SKM-1 treated with dmso at 0.1 percent for 144 hours (cell line): ENCODE measurements at regions not wholly inside any gene's neighbourhood (a gene's known extent, or its start where the extent isn't known, plus 50 kb on each side); places are given as distances from the start of the nearest gene placed in this dataset.

Source experiments
- DNase-seq: peaks from one replicate; lab custom pipeline; 2025; ENCODE audit not compliant: unreplicated experiment; lab: John Stamatoyannopoulos, UW

DNA sequence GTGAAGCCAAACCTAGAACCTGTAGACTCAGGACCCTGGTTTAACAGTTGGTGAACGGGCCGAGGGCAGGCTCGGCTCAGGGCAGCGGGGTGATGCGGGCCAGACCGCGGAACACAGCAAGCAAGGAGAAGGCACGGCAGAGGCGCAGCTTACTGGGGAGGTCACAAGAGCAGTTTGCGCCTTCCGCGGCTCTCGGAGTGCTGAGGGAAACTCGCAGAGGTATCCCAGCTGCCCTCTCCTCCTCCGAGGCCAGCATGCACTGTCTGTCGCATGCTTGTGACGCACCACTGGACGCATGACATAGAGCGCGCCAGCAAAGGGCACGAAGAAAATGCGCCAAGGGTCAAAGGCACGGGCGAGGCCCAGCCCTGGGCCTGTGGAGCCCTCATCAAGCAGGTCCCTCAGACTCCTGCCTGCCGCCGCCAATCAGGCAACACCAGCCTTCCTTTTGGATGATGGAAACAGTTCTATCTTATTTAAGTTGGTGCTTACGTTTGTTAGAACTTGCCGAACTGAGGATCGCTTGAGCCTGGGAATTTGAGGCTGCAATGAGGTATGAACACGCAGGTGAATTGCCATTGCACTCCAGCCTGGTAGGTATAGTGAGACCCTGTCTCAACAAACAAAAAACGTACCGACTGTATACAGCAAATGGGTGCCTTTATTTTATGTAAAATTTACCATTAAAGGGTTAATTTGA is 574.3 kb upstream of the GHITM start:
- no peak for DNase-seq

- no peak for DNase-seq
These were observed 567.3 kb upstream of the GHITM start for GRCh38 chr10:83572036-83572435.

DNA sequence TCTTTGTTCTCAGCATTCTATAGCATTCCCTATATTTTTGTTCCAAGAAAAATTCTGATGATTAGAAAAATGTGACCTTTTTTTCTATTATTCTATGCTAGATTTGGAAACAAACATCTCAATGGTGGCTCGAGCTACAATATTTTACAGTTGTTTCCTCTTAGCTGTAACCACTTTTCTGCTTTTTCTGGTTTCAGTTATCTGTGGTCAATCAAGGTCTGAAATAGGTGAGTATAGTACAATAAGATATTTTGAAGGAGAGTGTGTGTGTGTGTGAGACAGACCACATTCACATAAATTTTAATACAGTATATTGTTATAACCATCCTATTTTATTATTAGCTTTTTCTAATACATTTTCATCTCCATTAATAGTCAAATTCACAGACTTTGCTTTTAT is 564.5 kb upstream of the GHITM start:
- no peak for DNase-seq

DNA sequence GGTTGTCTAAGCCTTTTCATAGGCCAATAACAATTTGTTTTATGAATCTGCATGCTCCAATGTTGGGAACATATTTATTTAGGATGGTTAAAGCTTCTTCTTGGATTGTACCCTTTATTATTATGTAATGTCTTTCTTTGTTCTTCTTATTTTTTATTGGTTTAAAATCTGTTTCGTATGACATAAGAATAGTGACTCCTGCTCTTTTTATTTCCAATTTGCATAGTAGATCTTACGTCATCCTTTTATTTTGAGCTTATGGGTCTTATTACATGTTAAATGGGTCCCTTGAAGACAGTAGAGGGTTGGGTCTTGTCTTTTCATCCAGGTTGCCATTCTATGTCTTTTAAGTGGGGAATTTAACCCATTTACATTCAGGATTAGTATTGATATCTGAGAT is 561.9 kb upstream of the GHITM start:
- DNase-seq = no peak

- no peak for DNase-seq
These were observed 558.8 kb upstream of the GHITM start for GRCh38 chr10:83580373-83581012.

DNA sequence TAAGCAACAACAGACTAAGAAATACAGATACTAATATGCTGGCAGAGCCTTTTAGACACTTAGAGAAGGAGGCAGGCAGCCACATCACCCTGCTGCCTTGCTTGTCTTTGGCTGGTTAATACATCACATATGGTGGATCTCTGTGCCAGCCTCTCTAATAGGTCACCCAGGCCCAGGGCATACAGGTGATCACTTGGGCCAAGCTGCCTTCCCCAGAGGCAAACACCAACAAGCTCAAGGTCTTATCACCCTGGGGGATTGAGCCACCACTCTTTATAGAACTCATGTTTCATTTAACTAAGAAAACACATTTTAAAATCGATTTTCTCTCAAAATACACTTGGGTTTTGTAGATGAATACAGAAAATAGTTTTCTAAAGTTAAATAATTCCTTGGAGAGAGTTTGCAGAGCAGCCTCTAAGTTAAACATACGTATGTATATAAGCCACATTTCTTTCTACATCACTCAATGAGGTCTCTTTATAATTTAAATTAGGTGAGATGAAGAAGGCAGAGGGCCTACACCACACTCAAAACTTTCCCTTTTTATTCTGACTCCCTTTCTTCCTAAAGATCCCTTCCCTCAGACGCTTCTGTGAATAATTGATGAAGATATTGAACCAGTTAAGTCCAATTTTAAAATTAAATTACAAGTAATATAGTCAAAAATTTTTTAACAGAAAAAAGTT is 556.8 kb upstream of the GHITM start:
- DNase-seq = no peak

- no peak for DNase-seq
These were observed 553.6 kb upstream of the GHITM start for GRCh38 chr10:83585686-83586085.

DNA sequence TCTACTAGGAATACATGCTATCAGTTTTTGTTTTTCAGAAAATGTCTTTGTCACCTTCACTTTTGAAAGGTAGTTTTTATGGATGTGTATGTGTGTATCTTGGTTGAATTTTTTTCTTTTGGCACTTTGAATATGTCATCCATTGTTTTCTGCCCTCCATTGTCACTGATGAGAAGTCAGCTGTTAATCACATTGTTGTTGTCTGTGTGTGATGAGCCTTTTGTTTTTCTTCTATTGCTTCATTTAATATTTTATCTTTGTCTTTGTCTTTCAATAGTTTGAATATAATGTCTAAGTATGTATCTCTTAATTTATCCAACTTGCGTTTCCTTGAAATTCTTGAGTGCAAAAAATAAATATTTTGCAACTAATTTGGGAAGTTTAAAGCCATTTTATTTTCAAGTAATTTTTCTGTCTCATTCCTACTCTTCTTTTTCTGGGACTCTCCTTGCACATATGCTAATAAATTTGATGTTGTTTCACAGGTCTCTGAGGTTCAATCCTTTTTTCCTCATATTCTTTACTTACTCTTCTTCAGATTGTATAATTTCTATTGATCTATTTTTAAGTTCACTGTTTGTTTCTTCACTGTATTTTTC is 546.9 kb upstream of the GHITM start:
- no peak for DNase-seq

GRCh38 chr10:83603708-83604107 is 535.6 kb upstream of the GHITM start:
- DNase-seq = peak; percentile 28

DNA sequence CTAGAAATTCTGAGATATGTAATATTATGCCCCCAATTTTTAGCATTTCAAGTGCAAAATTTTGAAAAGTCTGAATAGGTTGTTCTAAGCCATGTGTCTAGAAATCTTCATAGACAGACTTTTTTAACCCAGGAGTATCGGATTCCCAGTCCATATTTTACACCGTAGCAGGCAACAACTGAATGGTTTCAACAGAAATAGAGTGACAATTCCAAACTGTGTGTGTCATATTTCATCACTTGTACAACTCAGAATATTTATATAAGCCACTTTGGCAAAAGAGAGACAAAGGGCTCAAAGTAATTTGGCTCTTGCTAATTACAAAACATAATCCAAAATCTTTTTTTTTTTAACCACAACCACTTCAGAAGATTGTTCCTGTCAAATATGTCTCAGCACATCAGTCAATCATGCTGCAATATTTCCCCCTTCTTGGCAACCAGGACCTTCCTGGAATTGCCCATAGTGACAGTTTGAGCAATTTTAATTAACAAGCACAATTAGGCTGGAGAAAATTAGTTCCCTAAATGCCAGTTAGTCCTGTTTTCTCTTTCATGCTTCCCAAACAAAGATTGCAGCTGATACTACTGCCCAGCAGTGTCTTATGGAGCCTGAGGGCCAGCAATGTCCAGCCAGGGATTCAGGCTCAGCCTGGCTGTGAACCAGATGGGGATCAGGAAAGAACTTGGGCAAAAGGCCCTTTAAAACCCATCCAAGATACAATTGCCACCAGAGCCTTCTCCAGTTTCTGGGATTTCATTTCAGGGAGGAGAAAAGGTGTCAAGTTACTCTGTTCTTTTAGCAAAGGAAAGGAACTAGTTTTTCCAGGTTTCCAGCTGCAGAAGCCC is 533.3 kb upstream of the GHITM start:
- DNase-seq = no peak

- DNase-seq = no peak
These were observed 531.2 kb upstream of the GHITM start for GRCh38 chr10:83607959-83608745.

DNA sequence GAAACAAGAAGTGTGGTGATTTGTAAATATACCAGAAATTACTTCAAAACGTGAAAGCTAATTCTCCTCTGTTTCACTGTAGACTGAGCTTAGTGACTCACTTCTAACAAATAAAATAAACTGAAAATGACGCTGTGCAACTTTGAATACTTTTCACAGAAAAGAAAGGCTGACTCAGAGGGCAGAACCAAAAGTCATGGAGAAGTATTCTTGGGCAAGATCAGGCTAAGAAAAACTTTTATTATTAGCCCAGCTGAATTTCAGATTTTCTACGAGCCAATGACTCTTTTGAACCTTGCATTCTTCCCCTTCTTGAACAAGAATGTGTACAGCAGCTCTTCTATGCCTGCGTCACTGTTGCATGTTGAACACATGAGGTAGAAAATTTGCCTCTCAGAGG is 527.3 kb upstream of the GHITM start:
- DNase-seq = no peak

GRCh38 chr10:83612746-83613145 is 526.6 kb upstream of the GHITM start:
- no peak for DNase-seq

- no peak for DNase-seq
These were observed 522.1 kb upstream of the GHITM start for GRCh38 chr10:83617172-83617571.

GRCh38 chr10:83617692-83618545 is 521.4 kb upstream of the GHITM start:
- DNase-seq = no peak

DNA sequence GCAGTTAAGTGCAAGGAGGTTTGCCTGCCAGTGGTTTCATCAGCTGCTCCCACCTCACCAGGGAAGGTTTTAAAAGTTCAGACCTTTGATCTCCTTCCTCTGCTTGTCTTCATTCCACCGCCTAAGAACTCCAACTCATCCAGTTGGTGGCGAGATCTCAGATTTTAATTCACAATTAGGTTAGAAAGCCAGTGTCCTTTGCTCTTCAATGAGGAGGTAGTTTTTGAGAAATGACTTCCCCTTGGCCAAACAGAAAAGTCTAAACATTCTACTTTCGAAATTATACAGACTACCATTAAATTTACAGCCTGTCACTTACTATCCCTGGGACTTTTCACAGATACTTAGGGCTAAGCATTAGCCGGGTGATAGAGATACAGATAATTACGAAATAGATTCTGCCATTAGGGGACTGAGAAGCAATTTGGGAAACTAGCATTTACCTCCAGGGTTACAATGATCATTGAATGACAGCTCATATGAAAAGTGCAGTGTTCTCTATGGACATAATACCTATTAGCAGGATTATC is 513.4 kb upstream of the GHITM start:
- DNase-seq = no peak

- no peak for DNase-seq
These were observed 506.6 kb upstream of the GHITM start for GRCh38 chr10:83632701-83633100.

GRCh38 chr10:83633547-83633946 is 505.8 kb upstream of the GHITM start:
- DNase-seq = no peak

GRCh38 chr10:83636826-83637225 is 502.5 kb upstream of the GHITM start:
- no peak for DNase-seq
